NCI-H146 treated with DMSO at 0.1 percent for 48 hours (cell line): ENCODE measurements at regions not wholly inside any gene's neighbourhood (a gene's known extent, or its start where the extent isn't known, plus 50 kb on each side); places are given as distances from the start of the nearest gene placed in this dataset.
A peak's percentile ranks its signal among the peaks of the same experiment; 100 is the strongest.
"Not testable (repeated sequence)": the region's sequence is repeated elsewhere in the genome, so short reads cannot be mapped to it uniquely, and the experiment has no call there.

Experiments used
- DNase-seq: peaks from one replicate; lab custom pipeline; 2025; ENCODE audit not compliant: unreplicated experiment; lab: John Stamatoyannopoulos, UW

DNA sequence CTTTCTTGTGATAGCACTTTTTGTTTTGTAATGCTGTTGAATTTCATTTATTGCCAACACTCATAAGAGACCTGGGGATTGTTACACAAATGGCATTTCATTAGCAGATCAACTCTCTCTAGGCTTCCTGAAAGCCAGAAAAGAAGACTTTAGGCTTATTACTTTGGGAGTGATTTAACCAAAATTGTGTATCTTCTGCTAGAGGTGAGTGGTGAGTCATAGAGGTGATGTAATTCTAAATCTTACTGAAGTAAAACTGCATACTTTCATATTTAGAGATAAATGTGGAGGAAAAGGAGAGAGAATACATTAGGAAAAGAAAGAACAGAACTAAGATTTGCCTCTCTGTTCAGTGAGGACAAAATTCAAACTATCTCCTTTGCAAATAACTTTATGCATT, 304.7 kb upstream of the RGS17 start:
- no peak for DNase-seq

DNA sequence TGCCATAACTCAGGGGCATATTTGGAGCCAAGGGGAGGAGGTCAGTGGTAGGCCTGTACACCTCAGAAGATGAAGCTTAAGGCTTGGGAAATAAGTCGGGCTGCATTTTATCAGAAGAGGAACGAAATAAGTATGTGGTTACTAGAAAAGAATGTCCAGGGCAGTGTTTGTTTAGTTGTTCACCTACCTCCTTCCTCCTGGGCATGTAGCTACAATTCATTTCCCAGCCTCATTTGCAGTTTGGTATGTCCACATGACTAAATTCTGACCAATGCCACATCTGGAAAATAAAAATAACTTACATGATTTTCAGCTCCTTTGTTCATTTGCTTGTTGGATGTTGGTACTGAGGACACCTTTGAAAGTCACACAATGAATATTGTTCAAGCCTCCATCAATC, 294.5 kb upstream of the RGS17 start:
- no peak for DNase-seq

DNA sequence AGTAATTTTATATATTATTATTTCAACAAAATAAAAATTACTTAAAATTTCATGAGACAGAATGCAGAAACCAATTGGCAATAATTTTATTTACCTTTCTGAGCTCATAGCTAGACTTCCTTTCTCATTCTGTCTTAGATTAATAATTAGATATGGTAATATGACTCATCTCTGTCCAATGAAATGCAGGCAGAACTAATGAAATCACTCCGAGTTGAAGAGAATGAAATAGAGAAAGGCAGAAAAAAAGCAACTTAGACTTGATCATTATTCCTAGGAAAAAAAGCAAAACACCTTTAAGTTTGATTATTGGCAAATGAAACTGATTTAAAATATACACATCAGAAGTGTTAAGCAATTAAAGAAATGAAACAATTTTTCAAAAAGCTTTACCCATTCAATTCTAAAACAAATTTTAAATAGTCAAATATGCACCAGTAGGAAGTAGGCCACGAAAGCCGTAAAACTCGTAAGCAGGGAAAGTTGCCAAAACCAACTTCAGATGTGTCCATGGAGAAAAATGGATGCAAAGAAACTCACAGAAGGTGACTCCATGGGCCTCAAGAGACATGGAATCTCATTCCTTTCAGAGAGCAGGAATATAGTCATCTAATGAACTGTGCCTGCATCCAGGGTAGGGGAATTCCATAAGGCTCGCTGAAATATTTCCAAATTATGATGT, 293.8 kb upstream of the RGS17 start:
- DNase-seq: no peak

DNA sequence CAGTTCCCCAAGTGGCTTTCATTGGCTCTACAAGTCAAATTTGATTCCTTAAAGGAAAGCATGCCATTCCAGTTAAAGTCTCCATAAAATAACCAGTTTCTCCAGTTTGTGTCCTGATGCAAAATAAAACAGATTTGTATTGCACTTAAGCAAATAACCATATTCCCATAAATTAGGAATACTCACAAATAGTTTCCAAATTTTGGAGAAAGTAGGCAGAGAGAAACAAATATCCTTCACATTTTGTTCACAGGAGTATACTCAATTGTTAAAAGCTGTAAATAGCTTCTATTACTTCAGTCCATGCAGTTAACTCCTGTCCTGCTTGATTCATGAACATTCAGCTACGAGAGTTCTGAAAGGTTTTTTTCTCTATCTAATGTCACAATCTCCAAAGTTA, 281.4 kb upstream of the RGS17 start:
- DNase-seq: no peak

DNA sequence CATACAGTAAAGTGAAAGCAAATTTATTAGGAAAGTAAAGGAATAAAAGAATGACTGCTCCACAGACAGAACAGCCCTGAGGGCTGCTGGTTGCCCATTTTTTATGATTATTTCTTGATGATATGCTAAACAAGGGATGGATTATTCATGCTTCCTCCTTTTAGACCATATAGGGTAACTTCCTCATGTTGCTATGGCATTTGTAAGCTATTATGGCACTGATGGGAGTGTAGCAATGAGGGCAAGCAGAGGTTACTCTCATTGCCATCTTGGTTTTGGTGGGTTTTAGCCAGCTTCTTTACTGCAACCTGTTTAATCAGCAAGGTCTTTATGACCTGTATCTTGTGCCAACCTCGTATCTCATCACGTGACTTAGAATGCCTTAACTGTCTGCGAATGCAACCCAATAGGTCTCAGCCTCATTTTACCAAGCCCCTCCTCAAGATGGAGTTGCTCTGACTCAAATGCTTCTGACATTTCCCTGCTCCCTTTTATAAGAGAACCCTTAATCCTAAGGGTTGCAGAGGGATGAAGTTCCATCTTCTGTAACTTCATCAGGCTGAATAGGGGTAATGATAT, 280.1 kb upstream of the RGS17 start:
- DNase-seq: no peak

DNA sequence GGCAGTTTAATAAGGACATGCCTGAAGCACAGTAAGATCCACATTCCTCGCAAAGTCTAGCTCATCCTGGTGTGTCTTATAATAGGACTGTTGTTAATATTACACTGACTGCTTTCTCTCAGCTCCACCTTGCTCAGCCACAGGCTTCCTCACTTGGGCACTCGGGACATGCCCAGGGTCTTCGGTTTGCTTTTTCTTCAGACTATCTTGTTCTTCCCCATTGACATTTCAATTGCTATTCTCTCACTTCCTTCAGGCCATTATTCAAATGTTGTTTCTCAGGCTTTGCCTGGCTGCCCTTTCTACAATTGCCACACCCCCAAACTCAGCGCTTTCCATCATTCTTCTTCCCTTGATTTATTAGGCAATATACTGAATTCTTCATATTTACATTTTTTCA, 274.8 kb upstream of the RGS17 start:
- no peak for DNase-seq

DNA sequence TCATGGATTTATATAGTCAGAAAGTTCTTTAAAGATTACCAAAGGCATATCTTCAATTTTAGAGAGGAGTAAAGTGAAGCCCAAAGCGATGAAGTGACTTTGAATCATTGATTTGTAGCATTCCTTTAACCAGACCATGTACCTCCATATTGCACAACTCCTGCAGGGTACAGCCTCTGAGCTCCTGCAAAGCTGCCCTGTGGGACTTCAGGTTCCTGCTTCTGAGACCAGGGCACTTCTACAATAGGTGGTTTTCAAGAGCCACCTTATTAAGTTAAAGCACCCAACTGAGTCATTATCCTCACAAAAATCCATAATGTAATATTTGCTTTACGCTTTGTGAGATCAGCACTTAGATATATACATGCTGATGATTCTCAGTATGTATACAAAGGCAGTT, 270.7 kb upstream of the RGS17 start:
- no peak for DNase-seq

DNA sequence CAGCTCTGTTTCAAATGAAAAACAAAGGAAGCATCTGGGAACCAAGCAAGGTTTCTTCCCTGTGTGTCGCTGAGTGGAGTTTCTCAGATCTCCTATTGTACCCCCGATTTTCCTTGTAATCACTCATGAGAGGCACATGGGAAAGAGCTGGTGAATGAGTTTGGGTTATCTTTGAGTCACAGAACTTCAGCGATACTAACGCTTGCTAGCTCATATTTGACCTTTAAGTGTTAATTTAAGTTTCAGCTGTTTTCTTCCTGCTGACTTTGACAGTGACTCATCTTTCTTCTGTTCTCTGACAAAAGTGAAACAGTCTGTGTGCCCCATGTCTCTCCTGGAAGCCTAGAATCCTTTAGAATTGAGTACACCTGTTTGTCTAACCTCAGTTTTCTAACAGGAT, 261.1 kb upstream of the RGS17 start:
- DNase-seq: no peak

DNA sequence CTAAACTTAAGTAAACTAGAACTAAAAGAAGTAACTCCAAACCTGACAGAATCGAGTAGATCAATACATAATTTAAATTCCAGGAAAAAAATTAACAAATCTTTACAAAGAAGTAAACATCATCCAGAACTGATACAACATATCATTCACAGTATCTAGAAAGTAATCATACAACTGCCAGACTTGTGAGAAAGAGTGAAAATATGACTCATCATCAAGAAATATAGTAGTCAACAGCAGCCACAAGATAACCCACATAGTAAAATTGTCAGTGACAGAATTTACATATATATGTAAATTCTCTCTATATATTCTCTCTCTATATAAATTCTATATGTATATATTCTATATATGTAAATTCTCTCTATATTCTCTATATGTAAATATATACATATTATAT, 242.8 kb upstream of the RGS17 start:
- no peak for DNase-seq

DNA sequence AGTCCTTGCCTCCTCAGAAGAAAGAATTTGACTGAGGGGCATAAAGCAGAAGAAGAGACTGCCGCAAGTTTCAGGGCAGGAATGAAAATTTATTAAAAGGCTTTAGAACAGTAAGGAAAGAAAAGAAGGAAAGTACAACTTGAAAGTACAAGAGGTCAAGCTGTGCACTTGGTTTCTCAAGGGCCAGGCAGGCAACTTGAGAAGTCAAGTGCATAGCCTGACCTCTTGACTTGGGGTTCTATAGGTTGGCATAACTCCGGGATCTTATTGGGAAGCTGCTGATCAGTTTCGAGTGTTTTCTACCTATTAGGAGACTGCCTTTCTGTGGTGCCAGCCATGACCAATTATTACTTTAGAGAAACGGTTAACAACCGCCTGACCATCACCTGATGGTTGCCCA, 237.0 kb upstream of the RGS17 start:
- DNase-seq: no peak

DNA sequence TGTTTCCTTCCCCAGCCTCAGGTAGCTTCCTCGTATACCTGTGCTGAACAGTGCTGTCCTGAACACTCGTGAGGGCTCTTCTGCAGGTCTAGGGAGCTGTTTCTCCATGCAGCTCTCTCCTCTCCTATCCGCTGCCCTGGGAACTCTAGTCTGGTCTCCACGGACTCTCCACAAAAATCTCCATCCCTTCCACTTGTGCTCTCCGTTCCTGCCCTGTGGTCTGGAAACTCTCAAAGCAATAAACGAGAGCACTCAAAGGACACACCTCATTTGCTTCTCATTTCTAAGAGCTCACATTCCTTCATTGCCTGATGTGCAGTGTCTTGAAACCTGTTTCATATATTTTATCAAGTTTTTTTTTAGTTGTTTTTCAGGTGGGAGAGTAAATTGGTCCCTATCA, 235.9 kb upstream of the RGS17 start:
- no peak for DNase-seq

DNA sequence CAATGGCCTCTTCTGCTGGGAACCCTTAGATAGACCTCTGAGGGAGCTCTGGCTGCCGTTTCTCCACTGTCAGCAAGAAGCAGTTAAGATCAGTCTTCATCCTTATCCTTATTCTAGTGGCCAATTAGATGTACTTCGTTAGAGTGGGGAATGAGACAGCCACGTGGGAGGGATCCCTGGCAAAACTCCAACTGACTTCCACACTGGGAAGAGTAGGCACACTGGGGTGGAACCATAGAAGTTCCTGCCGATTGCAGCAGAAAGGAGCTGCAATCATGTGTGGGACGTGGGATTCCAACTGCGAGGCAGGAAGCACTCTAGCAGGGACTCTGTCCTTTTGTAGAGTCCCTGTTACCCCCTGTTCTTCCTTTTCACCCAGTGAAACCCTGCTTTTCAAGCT, 226.3 kb upstream of the RGS17 start:
- no peak for DNase-seq

DNA sequence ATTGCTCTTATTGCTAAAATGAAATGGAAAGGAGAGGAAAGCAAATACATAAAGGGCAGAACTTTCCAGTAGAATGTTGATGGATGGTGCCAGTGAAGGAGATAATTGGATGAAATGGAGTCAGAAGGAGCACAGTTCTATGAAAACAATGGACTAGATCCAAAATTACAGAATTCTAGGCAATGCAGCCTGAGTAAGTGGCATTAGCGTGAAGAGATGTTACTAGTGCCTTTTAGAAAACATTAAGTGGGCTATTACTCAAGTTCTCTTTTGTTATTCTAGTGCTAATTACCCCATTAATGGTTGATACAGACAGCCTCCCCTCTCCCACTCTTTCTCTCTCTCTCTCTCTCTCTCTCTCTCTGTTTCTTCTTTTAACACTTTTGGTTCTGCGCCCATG, 209.5 kb upstream of the RGS17 start:
- DNase-seq: no peak

DNA sequence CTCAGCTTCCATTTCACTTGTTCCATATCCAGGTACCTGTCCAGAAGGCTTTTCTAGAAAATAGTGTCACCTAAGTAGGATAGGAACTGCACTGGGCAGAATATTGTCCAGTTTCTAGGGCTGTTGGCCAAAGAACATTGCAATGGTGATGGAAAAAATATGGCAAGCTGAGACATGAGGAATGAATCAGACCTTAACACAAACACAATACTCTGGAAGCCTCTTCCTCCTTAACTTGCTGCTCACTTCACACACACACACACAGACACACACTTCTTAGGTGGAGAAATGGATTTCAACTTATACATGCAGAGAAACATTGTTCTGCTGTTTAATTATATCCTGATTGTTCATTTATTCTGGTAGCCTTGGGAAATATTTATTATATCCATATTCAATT, 203.0 kb upstream of the RGS17 start:
- DNase-seq: no peak

DNA sequence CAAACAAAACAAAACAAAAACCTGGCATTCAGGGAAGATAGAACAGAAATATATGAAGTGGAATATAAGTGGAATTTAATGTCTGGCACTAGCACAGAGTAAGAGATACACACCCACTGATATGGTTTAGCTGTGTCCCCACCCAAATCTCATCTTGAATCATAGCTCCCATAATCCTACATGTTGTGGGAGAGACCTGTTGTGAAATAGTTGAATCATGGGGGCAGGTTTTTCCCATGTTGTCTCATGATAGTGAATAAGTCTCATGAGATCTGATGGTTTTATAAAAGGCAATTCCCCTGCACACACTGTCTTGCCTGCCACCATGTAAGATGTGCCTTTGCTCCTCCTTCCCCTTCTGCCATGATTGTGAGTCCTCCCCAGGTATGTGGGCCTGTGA, 200.1 kb upstream of the RGS17 start:
- not testable (repeated sequence) for DNase-seq

DNA sequence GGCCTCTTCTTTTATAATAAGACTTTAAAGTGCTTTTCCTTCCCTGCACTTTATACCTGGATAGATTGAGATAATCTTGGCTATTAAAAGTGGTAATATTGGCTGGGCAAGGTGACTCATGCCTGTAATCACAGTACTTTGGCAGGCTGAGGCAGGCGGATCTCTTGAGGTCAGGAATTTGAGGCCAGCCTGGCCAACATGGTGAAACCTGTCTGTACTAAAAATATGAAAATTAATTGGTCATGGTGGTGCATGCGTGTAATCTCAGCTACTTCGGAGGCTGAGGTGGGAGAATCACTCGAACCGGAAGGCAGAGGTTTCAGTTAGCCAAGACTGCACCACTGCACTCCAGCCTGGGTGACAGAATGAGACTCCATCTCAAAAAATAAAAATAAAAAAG, 197.1 kb upstream of the RGS17 start:
- DNase-seq: no peak

DNA sequence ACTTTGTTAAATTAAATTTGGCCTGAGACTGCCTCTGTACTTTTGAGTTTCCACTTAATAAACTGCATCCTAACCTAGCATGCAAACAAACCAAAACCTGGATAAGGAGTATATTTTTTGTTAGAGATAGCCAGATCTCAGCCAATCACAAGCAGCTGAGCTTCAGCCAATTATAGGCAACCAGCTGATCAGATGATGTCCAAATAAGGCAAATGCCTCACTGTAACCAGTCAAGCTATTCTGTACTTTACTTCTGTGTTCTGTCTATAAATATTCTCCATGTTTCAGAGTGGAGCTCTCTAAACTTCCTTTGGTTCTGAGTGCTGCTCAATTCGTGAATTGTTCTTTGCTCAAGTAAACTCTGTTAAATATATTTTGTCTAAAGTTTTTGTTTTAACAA, 194.6 kb upstream of the RGS17 start:
- DNase-seq: no peak

DNA sequence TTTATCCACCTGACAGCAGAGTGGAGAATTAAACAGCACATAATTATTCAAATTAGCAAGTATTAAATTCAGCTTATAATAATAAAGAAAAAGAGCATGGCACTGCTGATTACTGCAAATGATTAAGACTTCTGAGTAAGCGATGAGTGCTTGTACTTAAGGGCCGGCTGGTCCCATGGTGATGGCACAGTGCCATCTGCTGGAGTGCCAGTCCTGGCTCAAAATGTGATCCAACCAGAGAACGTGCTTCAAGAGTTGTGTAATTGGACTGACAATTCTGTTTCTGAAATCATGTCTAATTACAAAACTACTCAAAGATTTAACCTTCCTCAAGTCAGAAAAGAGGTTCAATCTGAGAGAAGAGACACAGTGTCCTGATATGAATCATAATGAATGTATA, 181.6 kb upstream of the RGS17 start:
- peak; percentile 41 for DNase-seq

DNA sequence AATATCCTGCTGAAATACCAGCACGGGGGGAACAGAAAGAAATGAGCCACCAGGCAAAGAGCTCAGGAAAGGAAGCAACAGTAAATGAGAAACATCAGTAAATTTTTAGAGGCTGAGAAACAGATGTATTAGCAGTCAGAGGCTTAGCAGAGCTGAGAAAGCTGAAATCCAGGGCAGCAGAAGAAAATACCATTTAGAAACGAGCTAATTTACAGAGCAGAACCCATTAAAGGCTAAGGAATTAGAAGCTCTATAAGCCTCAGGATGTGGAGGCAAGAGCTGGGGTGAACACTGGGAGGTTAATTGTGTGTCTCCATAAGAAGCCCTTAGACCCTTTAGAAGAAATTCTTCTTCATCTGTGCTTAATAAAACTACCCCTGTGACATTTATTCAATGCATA, 178.6 kb upstream of the RGS17 start:
- no peak for DNase-seq

DNA sequence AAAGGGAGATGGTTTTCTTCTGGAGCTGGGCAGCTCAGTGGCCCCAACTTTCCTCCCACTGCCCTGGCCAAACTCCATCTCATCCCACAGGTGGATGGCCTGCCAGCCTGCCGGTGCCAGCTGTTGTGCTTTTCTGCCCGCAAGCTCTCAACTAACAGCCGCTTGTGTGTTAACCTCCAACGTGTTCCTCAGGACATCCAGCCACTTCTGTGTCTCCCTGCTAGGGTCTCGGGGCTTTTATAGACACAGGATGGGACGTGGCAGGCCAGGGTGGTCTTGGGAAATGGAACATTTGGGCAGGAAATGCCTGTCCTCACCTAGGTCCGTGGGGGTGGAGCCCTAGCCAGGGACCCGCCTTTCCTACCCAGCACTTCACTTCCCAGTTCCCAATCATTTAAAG, 171.1 kb upstream of the RGS17 start:
- no peak for DNase-seq

DNA sequence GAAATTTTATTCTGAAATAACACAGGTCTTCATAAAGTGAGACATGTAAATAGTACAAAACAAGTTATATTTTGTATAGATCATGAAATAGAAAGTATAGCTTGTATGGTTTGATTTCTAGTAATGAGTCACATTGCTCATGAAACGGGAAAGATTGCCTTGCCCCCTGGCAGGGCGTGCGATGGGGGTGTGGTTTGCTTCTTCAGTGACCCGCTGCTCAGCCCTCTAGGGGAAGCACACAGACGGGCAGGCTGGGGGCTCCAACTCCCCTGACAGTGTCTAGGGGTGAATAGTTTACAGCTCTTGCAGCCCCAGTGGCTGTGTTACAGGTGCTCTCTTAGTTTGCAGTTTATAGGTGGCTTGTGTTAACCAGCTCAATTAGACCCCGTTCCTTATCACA, 170.5 kb upstream of the RGS17 start:
- DNase-seq: no peak

DNA sequence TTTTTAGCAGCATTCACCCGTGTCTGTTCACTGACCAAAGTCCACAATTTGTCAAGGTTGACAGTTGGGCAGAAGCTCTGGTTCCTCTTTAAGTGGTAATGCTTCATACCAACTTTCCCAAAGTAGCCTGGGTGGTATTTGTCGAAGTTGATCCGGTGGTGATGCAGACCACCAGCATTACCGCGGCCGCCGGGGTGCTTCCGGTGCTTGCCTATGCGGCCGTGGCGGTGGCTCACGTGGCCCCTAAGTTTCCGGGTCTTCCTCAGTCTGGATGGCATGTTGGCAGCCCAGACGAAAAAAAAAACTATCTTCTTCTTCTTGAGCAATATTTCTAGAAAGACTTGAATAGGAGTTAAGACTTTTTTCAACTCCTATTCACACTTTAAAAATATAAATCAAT, 151.4 kb upstream of the RGS17 start:
- not testable (repeated sequence) for DNase-seq

DNA sequence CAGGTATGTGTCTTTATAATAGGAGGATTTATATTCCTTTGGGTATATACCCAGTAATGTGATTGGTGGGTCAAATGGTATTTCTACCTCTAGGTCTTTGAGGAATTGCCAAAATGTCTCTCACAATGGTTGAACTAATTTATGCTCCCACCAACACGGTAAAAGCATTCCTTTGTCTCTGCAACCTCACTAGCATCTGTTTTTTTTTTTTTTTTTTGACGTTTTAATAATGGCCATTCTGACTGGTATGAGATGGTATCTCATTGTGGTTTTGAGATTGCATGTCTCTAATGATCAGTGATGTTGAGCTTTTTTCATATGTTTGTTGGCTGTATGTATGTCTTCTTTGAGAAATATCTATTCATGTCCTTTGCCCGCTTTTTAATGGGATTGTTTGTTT, 144.9 kb upstream of the RGS17 start:
- no peak for DNase-seq
